Activated CD8-positive, alpha-beta memory T cell treated with anti-CD3 and anti-CD28 coated beads, Interleukin-2, amount 50 U/mL, for 48 hours (primary cell): ENCODE measurements at regions not wholly inside any gene's neighbourhood (a gene's known extent, or its start where the extent isn't known, plus 50 kb on each side); places are given as distances from the start of the nearest gene placed in this dataset.
"Not testable (repeated sequence)": the region's sequence is repeated elsewhere in the genome, so short reads cannot be mapped to it uniquely, and the experiment has no call there.

Source experiments
- DNase-seq: peaks from one replicate; pipeline ENCODE4 v3.0.0-alpha.2; 2020

GRCh38 chr16:63410594-63410993 is 1374.4 kb upstream of the CDH8 start:
- DNase-seq = no peak

GRCh38 chr16:63403792-63404191 is 1367.6 kb upstream of the CDH8 start:
- no peak for DNase-seq

GRCh38 chr16:63388277-63388676 is 1352.0 kb upstream of the CDH8 start:
- not testable (repeated sequence) for DNase-seq

- no peak for DNase-seq
Observed at GRCh38 chr16:63385714-63386432, 1349.6 kb upstream of the CDH8 start.

- DNase-seq = no peak
Observed at GRCh38 chr16:63373744-63374143, 1337.5 kb upstream of the CDH8 start.

- DNase-seq = no peak
Observed at GRCh38 chr16:63372815-63373214, 1336.6 kb upstream of the CDH8 start.

- DNase-seq = no peak
Observed at GRCh38 chr16:63372283-63372682, 1336.0 kb upstream of the CDH8 start.

- DNase-seq = no peak
Observed at GRCh38 chr16:63365649-63366304, 1329.5 kb upstream of the CDH8 start.

- no peak for DNase-seq
Observed at GRCh38 chr16:63363738-63364137, 1327.5 kb upstream of the CDH8 start.

- no peak for DNase-seq
Observed at GRCh38 chr16:63361032-63361624, 1324.9 kb upstream of the CDH8 start.

- DNase-seq = no peak
Observed at GRCh38 chr16:63349961-63350360, 1313.7 kb upstream of the CDH8 start.

GRCh38 chr16:63346000-63346399 is 1309.8 kb upstream of the CDH8 start:
- DNase-seq = no peak

- no peak for DNase-seq
Observed at GRCh38 chr16:63337264-63337663, 1301.0 kb upstream of the CDH8 start.

- DNase-seq = no peak
Observed at GRCh38 chr16:63331111-63331510, 1294.9 kb upstream of the CDH8 start.

GRCh38 chr16:63326736-63327339 is 1290.6 kb upstream of the CDH8 start:
- DNase-seq = no peak

- no peak for DNase-seq
Observed at GRCh38 chr16:63323722-63324705, 1287.8 kb upstream of the CDH8 start.

- no peak for DNase-seq
Observed at GRCh38 chr16:63323055-63323454, 1286.8 kb upstream of the CDH8 start.

- no peak for DNase-seq
Observed at GRCh38 chr16:63315229-63315628, 1279.0 kb upstream of the CDH8 start.

- DNase-seq = no peak
Observed at GRCh38 chr16:63312346-63312745, 1276.1 kb upstream of the CDH8 start.

GRCh38 chr16:63311313-63311712 is 1275.1 kb upstream of the CDH8 start:
- no peak for DNase-seq

GRCh38 chr16:63302811-63303210 is 1266.6 kb upstream of the CDH8 start:
- DNase-seq = no peak

- DNase-seq = no peak
Observed at GRCh38 chr16:63301349-63301748, 1265.1 kb upstream of the CDH8 start.

- no peak for DNase-seq
Observed at GRCh38 chr16:63298993-63299392, 1262.8 kb upstream of the CDH8 start.
